ENCODE measurements at regions not wholly inside any gene's neighbourhood (a gene's known extent, or its start where the extent isn't known, plus 50 kb on each side); places are given as distances from the start of the nearest gene placed in this dataset.

GRCh38 chr4:130074096-130074495 lies 978.1 kb downstream of the C4orf33 start:
- H3K79me2 ChIP-seq (ENCODE audit: control insufficient read depth, insufficient read depth, low read length): no peaks in the 10 kb centered on the region
- H2AFZ ChIP-seq (ENCODE audit: low read depth, low read length): no peak overlapping the region
- DNase-seq (ENCODE audit: extremely low read depth in 1 of 4, low spot score in 3 of 4): no peak
- ATAC-seq: no peak
- intact Hi-C loops (cut with micrococcal nuclease): no loop called here
- H3K4me3 ChIP-seq: no peak overlapping the region
- in situ Hi-C loops (cut with MboI): no loop called here
- H3K27ac ChIP-seq (ENCODE audit: extremely low read depth, low read depth, low read length): no peak overlapping the region
- no peaks in the 10 kb centered on the region for H4K20me1 ChIP-seq (replicated peaks; ENCODE audit: control insufficient read depth, insufficient read depth, low read length)
- no peak for FAIRE-seq
- BruUV-seq (replicated peaks): no TSS peak
- H3K9me3 ChIP-seq (replicated peaks; ENCODE audit: control insufficient read depth, insufficient read depth, low read depth, low read length): no peaks in the 10 kb centered on the region
- H3K36me3 ChIP-seq (ENCODE audit: control insufficient read depth, insufficient read depth, low read length): no peaks in the 10 kb centered on the region
- CTCF ChIA-PET (ENCODE audit: low intra/inter-chr PET ratio): no interaction called here
- TF ChIP-seq ZNF778 (CRISPR knock-in tag; IDR thresholded peaks at IDR 0.05) (no peak), DEAF1 (CRISPR knock-in tag; IDR thresholded peaks at IDR 0.05) (no peak), PCBP2 (IDR thresholded peaks at IDR 0.05; ENCODE audit: low read depth, low read length, poor library complexity, severe bottlenecking) (no peak), CHD7 (IDR thresholded peaks at IDR 0.05; ENCODE audit: low read depth, low read length) (no peak), PHF20 (IDR thresholded peaks at IDR 0.05; ENCODE audit: partially characterized antibody) (no peak), ZNF699 (CRISPR knock-in tag; IDR thresholded peaks at IDR 0.05; ENCODE audit: insufficient replicate concordance) (no peak), ETS1 (conservative IDR thresholded peaks at IDR 0.05; ENCODE audit: control insufficient read depth, low read depth, low read length) (no peak)
- no peaks in the 10 kb centered on the region for H3K27me3 ChIP-seq (ENCODE audit: control insufficient read depth in 2 of 2, insufficient read depth in 2 of 2, low read length in 2 of 2)
- H3K4me2 ChIP-seq (ENCODE audit: insufficient read depth, low read length): no peak overlapping the region
- 0% methylated on average over 5 of the region's 5 CpGs for WGBS (ENCODE audit: insufficient coverage, low coverage, missing lambda C conversion rate)
- POLR2A ChIA-PET: no interaction called here
- H3K9ac ChIP-seq (ENCODE audit: insufficient read depth in 1 of 2, low read depth in 2 of 2, low read length in 2 of 2): no peak overlapping the region
- H3K9me1 ChIP-seq (ENCODE audit: control insufficient read depth, insufficient read depth, low read length): no peaks in the 10 kb centered on the region
- H3K4me1 ChIP-seq (replicated peaks in 1 of 2; ENCODE audit: control insufficient read depth in 2 of 2, insufficient read depth in 2 of 2, low read length in 2 of 2): no peaks in the 10 kb centered on the region
